Endothelial cell of umbilical vein (primary cell): ENCODE measurements at regions not wholly inside any gene's neighbourhood (a gene's known extent, or its start where the extent isn't known, plus 50 kb on each side); places are given as distances from the start of the nearest gene placed in this dataset.

Experiments used
- BruUV-seq: library from RNA; stranded (reverse); fragments of 400-500 nt; replicated peaks from 2 replicates; lab custom pipeline; 2021; lab: Mats Ljungman, UMichigan
- CTCF ChIA-PET: fragments of 300-600, 350-600 bp; sonication (Branson Sonifier 250); formaldehyde crosslinking; loops from one replicate; lab custom pipeline; 2021; ENCODE audit warnings: antibody characterized with exemption, inconsistent platforms; lab: Charles Lee
- POLR2A ChIA-PET: fragments of 300-600, 350-600 bp; sonication (Branson Sonifier 250); formaldehyde crosslinking; loops from one replicate; lab custom pipeline; 2021; ENCODE audit warnings: antibody characterized with exemption, inconsistent platforms; lab: Charles Lee
- DNase-seq: peaks from one replicate; pipeline ENCODE4 v3.0.0-alpha.2; 2011; ENCODE audit warnings: low read depth, low spot score
- FAIRE-seq: peaks from 2 replicates; lab custom pipeline; 2011; peaks lifted over from hg19 to GRCh38; lab: Jason Lieb, UNC
- H2AFZ ChIP-seq: 2 replicates; pipeline ENCODE4 v1.6.0; 2012; ENCODE audit warnings: low read depth, low read length, control low read depth, inconsistent platforms
- H3K27ac ChIP-seq: 2 replicates; pipeline ENCODE4 v1.5.1; 2011; ENCODE audit warnings: low read depth, mild to moderate bottlenecking, control low read depth, low read length, moderate library complexity; ENCODE audit not compliant: insufficient read depth
- H3K27me3 ChIP-seq, 2 experiments: 2 replicates each; pipeline versions ENCODE4 v1.6.0 to v1.6.1; 2011; ENCODE audit warnings: low read length in 2 of 2, mixed read lengths in 1 of 2; ENCODE audit not compliant: control insufficient read depth in 2 of 2, insufficient read depth in 2 of 2
- H3K36me3 ChIP-seq, 2 experiments: 2 replicates in 1 of 2; 3 replicates in 1 of 2; pipeline ENCODE4 v1.5.1; 2011; ENCODE audit warnings: low read length in 2 of 2, mild to moderate bottlenecking in 1 of 2, moderate library complexity in 1 of 2; ENCODE audit not compliant: control insufficient read depth in 2 of 2, insufficient read depth in 2 of 2; ENCODE audit errors: extremely low read depth in 1 of 2
- H3K4me1 ChIP-seq: 3 replicates; pipeline ENCODE4 v1.5.1; 2011; ENCODE audit warnings: mild to moderate bottlenecking, low read length; ENCODE audit not compliant: control insufficient read depth, insufficient read depth; ENCODE audit errors: extremely low read depth
- H3K4me2 ChIP-seq: 2 replicates; pipeline ENCODE4 v1.6.1; 2011; ENCODE audit warnings: low read length, control low read depth, mixed read lengths; ENCODE audit not compliant: insufficient read depth
- H3K4me3 ChIP-seq, 3 experiments: fragments of 200-600 bp in 1 of 3; sonication (generic), shearing (Covaris generic) in 1 of 3; replicated peaks in 1 of 3; 2 replicates each; pipeline ENCODE4 v1.5.1; 2011 to 2016; ENCODE audit warnings: control low read depth in 3 of 3, low read length in 3 of 3, mild to moderate bottlenecking in 2 of 3, inconsistent platforms in 1 of 3, low read depth in 1 of 3, moderate library complexity in 1 of 3; ENCODE audit not compliant: insufficient read depth in 1 of 3
- H3K79me2 ChIP-seq: 2 replicates; pipeline ENCODE4 v1.6.0; 2012; ENCODE audit warnings: low read length, inconsistent platforms; ENCODE audit not compliant: control insufficient read depth, insufficient read depth
- H3K9ac ChIP-seq: replicated peaks from 2 replicates; pipeline ENCODE3; 2011; ENCODE audit warnings: low read length, control low read depth; ENCODE audit not compliant: insufficient read depth; ENCODE audit errors: extremely low read depth
- H3K9me1 ChIP-seq: replicated peaks from 3 replicates; pipeline ENCODE4 v1.6.0; 2011; ENCODE audit warnings: mild to moderate bottlenecking, low read length; ENCODE audit not compliant: control insufficient read depth, insufficient read depth; ENCODE audit errors: extremely low read depth
- H3K9me3 ChIP-seq: replicated peaks from 2 replicates; pipeline ENCODE4 v1.5.1; 2012; ENCODE audit warnings: low read length, inconsistent platforms; ENCODE audit not compliant: control insufficient read depth, insufficient read depth
- H4K20me1 ChIP-seq: replicated peaks from 2 replicates; pipeline ENCODE3; 2011; ENCODE audit warnings: mild to moderate bottlenecking, low read length; ENCODE audit not compliant: control insufficient read depth, insufficient read depth; ENCODE audit errors: extremely low read depth
- EZH2 ChIP-seq: IDR thresholded peaks from 2 replicates; pipeline ENCODE4 v1.6.1; 2012; ENCODE audit warnings: borderline replicate concordance, low read depth, mild to moderate bottlenecking, moderate library complexity, low read length, inconsistent platforms; ENCODE audit not compliant: severe bottlenecking
- JUN ChIP-seq: IDR thresholded peaks from 2 replicates; pipeline ENCODE4 v1.6.1; 2011; ENCODE audit warnings: borderline replicate concordance, low read depth; ENCODE audit not compliant: insufficient read length, insufficient read depth
- MAX ChIP-seq: IDR thresholded peaks from 2 replicates; pipeline ENCODE4 v1.6.1; 2011; ENCODE audit not compliant: insufficient read depth, insufficient read length
- MYC ChIP-seq: IDR thresholded peaks from one replicate; pipeline ENCODE4 v1.6.1; 2011; ENCODE audit warnings: mild to moderate bottlenecking, low read depth, low read length
- POLR2A ChIP-seq: IDR thresholded peaks from 2 replicates; pipeline ENCODE4 v1.6.1; 2012; ENCODE audit warnings: low read depth, mild to moderate bottlenecking, control low read depth, low read length
- POLR2AphosphoS5 ChIP-seq: IDR thresholded peaks from 2 replicates; pipeline ENCODE4 v1.6.1; 2012; ENCODE audit warnings: low read depth, mild to moderate bottlenecking, control low read depth, low read length, moderate library complexity; ENCODE audit not compliant: insufficient read depth
- dilution Hi-C: fragments of 300-500 bp; cut with MboI; formaldehyde crosslinking; loops from one replicate; pipeline ENCODE4 v1.15.0; 2019; ENCODE audit warnings: low sequenced_read_pairs; ENCODE audit not compliant: extremely low pct_ligation_motif_present
- intact Hi-C: fragments of 100-400 bp; cut with micrococcal nuclease; formaldehyde crosslinking; loops from one replicate; pipeline ENCODE4 v1.10.0; 2022
- TF ChIP-seq, protein P1 (sequence below), 2 donors: IDR thresholded peaks; 1 replicate in 1 of 2; 2 replicates in 1 of 2; pipeline ENCODE4 v1.5.1; 2011; ENCODE audit warnings: low read length in 2 of 2, mild to moderate bottlenecking in 2 of 2, moderate library complexity in 2 of 2, control low read depth in 1 of 2, inconsistent platforms in 1 of 2, low read depth in 1 of 2; ENCODE audit not compliant: insufficient read depth in 1 of 2; ENCODE audit errors: extremely low read depth in 1 of 2

- Histone ChIP-seq H3K27me3 (no peaks in the 10 kb centered on the region), H3K36me3 (no peaks in the 10 kb centered on the region), H3K9me3 (no peaks in the 10 kb centered on the region), H3K9ac (no peak overlapping the region), H3K4me2 (no peak overlapping the region), H3K79me2 (no peaks in the 10 kb centered on the region), H3K9me1 (no peaks in the 10 kb centered on the region), H2AFZ (no peak overlapping the region), H3K27ac (no peak overlapping the region), H3K4me1 (peaks cover 13% of the 10 kb centered on the region), H3K4me3 (no peak overlapping the region), H4K20me1 (no peaks in the 10 kb centered on the region)
- no peak for TF ChIP-seq MYC
- TF ChIP-seq POLR2A: no peak
- TF ChIP-seq JUN: no peak
- TF ChIP-seq POLR2AphosphoS5: no peak
- no peak for TF ChIP-seq EZH2
- TF ChIP-seq MAX: no peak
- TF ChIP-seq, protein P1, sequence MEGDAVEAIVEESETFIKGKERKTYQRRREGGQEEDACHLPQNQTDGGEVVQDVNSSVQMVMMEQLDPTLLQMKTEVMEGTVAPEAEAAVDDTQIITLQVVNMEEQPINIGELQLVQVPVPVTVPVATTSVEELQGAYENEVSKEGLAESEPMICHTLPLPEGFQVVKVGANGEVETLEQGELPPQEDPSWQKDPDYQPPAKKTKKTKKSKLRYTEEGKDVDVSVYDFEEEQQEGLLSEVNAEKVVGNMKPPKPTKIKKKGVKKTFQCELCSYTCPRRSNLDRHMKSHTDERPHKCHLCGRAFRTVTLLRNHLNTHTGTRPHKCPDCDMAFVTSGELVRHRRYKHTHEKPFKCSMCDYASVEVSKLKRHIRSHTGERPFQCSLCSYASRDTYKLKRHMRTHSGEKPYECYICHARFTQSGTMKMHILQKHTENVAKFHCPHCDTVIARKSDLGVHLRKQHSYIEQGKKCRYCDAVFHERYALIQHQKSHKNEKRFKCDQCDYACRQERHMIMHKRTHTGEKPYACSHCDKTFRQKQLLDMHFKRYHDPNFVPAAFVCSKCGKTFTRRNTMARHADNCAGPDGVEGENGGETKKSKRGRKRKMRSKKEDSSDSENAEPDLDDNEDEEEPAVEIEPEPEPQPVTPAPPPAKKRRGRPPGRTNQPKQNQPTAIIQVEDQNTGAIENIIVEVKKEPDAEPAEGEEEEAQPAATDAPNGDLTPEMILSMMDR (IDR thresholded peaks at IDR 0.05; ENCODE audit: extremely low read depth in 1 of 2, insufficient read depth in 1 of 2, low read depth in 1 of 2, low read length in 2 of 2): no peak
- intact Hi-C loops (no loop called here), dilution Hi-C loops (no loop called here)
- FAIRE-seq (no peak), DNase-seq (no peak)
- CTCF ChIA-PET: interaction anchor here (2.1 kb wide), 1 partner anchor 18 kb away, joined by 6 read pairs; no protein-coding TSS in a partner anchor
- no TSS peak for BruUV-seq
- POLR2A ChIA-PET: no interaction called here
Measured at GRCh38 chr18:54714851-54715250, 113.4 kb upstream of the RAB27B start.
